Dermis microvascular lymphatic vessel endothelial cell (primary cell): ENCODE measurements at regions not wholly inside any gene's neighbourhood (a gene's known extent, or its start where the extent isn't known, plus 50 kb on each side); places are given as distances from the start of the nearest gene placed in this dataset.
A peak's percentile ranks its signal among the peaks of the same experiment; 100 is the strongest.

Source experiments
- DNase-seq, 2 donors: peaks; one replicate each; pipeline versions ENCODE4 v3.0.0 to v3.0.0-alpha.2; 2010; ENCODE audit warnings: low read depth in 2 of 2

DNA sequence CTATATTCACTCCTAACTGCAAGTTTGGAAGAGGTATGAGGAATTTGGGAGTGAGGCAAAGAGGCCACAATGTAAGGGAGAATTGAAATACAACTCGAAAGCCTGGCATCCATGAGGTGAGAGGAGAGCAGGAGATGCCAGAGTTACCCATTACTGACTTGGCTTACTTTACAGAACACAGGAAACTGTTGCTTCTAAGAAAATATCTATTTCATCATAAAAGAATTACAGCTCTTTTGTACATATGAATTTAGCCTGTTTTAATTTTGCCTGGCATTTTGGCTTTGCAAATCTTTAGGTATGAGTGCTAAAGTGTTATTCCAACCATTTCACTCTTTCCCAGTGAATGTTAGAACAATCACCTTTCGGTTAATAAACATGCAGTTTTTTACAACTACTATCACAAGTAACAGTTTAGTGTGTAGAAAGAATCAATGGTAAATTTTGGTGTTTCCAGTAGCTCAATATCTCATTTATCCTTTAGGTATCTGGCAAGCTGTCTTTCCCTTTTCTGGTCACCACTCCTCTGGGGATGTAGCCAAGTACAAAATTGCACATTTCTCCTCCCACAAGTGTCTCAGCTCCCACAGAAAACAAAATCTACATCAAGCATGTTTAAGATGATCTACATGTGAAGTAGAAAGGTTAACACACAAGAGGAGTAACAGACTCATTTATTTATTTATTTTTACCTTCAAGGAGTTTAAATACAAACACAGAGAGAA is 196.6 kb upstream of the DCN start:
- DNase-seq = no peak

DNA sequence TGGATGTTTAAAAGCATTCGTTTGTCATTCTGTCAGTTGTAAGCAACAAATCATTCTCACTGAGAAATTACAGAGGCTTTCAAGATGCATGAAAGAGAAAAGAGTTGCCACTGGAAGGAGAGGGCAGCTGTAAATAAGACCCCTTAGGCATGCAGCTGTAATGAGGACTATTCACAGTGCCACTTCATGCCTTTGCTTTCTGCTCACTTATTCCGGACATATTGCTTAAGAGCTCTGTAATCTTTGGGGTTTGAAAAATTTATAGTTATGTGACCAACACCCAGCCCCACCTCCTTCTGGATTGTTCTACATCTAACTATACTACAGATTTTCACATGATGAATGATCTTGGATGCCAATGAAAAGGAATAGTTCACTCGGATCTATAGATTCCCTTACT is 194.8 kb upstream of the DCN start:
- no peak for DNase-seq

DNA sequence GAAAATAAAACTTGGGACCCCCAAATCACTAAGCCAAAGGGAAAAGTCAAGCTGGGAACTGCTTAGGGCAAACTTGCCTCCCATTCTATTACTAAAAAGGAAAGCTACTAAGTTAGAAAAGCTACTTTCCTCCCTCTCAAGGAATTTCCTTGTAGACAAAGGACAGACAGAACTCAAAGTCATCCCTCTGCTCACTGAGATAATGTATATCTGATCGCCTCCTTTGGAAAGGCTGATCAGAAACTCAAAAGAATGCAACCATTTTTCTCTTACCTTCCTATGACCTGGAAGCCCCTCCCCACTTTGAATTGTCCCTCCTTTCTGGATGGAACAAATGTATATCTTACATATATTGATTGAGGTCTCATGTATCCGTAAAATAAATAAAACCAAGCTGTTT is 190.5 kb upstream of the DCN start:
- no peak for DNase-seq

GRCh38 chr12:91370086-91370868 is 187.7 kb upstream of the DCN start:
- no peak for DNase-seq

GRCh38 chr12:91368613-91369012 is 186.0 kb upstream of the DCN start:
- DNase-seq = peak in 1 of 2 donors; percentile 3

GRCh38 chr12:91367234-91367849 is 184.7 kb upstream of the DCN start:
- DNase-seq = peak in 1 of 2 donors; percentile 6

- DNase-seq = no peak
These were observed 182.0 kb upstream of the DCN start for GRCh38 chr12:91364471-91365184.

- peak; percentile 58 to 63 for DNase-seq
These were observed 179.2 kb upstream of the DCN start for GRCh38 chr12:91361864-91362263.

GRCh38 chr12:91357381-91357780 is 174.8 kb upstream of the DCN start:
- no peak for DNase-seq

DNA sequence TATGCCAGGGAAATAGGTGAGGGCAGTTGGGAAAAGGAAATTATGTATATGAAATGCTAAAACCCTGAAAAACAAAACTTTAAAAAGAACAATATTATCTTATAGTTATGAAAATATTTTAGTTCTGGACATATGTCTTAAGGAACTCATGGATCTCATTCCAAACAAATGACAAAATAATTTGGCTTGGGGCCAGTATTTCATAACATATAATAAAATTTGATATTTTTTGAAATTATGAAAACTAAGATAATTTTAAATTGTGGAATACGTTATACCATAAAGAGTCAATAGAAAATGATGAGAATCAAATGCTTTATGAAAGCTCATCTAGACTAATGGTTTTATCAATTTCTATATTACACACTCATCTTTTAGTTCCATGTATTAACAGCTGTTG is 173.8 kb upstream of the DCN start:
- no peak for DNase-seq

DNA sequence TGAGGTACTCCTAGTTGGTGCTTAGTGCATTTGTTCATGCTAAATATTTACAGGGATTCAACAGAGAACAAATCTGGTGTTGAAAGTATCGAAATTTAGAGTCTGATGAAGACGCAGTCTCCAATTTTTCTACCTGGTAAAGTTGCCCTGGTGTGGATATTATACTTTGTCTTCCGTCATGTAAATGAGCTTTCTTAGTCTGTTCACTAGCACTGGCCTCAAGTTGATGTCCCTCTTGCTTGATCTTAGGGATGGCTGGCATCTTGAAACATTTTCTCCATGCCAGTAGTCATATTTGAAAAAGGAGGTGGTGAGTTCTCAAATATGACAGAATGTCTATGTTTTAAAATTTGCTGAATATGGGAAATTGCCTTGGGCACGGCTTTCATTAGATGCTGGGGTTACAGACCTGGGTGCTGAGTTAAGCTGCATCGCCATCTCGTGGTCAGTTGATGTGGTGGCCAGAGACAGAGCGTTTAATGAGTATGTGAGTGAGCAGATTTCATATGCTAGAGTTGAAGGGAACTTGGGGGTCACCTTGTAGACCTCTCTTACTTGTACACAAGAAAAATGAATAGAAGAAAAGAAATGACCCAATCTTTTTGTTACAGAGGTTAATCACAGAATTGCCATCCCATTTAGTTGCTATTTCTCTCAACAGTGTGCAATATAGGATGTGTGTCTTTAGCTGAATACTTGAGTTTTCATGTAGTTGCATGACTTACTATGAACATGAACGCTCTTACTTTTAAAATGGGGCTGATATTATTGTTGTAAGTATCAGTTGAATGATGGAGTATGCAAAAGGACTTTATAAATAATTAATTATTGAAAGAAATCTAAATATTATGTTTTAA is 172.8 kb upstream of the DCN start:
- peak; percentile 55 to 71 for DNase-seq

GRCh38 chr12:91353266-91353665 is 170.6 kb upstream of the DCN start:
- DNase-seq = no peak

GRCh38 chr12:91349476-91349875 is 166.9 kb upstream of the DCN start:
- DNase-seq = no peak

- DNase-seq = no peak
These were observed 165.0 kb upstream of the DCN start for GRCh38 chr12:91347481-91348214.

- no peak for DNase-seq
These were observed 164.2 kb upstream of the DCN start for GRCh38 chr12:91346827-91347226.

DNA sequence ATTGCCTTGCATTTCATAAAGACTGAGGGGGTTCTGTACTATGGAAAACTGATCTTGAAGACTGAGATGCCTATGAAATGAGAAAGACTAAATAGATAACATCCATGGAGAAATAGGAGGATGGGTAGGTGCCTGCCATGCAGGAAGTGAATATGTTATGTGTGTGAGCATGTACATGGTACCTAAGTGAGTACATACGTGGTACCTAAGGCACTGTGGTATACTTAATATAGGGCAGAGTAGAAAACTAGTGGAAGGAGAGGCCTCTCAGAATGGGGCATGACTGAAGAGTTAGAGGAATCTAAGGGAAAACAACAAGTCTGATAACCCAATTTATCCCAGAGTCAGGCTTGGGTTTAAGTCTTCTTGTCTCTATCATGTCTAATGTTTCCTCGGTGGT is 161.8 kb upstream of the DCN start:
- DNase-seq = no peak

GRCh38 chr12:91343010-91343409 is 160.4 kb upstream of the DCN start:
- no peak for DNase-seq

DNA sequence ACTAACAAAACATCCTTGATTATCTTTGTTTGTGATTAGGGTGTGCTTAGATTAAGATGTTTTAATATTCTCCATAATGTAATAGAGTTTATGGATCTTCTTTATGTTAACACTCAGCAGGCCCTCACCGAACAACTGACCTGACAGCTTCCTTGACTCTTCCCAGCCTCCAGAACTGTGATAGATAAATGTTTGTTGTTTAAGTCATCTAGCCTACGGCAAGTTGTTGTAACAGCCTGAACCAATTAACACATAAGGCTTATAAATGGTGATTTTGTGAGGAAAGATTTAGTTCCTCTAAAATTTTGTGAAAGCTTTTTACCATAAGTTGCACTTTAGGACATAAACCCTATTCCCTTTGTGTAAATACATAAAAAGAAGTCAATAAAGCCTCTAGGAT is 156.5 kb upstream of the DCN start:
- no peak for DNase-seq

DNA sequence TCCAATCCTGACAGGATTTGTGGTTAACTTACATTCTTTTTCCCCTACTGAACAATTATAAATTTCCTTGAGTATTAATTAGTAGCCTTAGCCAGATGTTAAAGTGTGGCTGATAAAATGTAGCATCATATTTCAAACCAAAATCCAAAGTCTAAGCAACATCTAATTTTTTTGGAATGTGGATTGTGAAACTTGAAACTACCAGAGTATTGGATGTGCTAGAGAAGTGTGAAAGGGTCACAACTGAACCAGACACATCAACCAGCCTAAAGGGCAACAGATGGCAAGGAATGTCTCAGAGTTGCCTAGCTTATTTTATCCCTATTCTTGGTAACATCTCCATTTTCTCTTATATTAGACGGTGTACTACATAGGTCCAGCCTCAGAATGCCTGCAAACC is 153.1 kb upstream of the DCN start:
- DNase-seq = no peak

- no peak for DNase-seq
These were observed 151.3 kb upstream of the DCN start for GRCh38 chr12:91333966-91334365.
